Raji (cell line): ENCODE measurements at regions not wholly inside any gene's neighbourhood (a gene's known extent, or its start where the extent isn't known, plus 50 kb on each side); places are given as distances from the start of the nearest gene placed in this dataset.

Experiments
- POLR2A ChIP-seq: IDR thresholded peaks from 2 replicates; pipeline ENCODE4 v1.6.1; 2011; ENCODE audit warnings: low read depth, low read length, control low read depth; ENCODE audit not compliant: insufficient read depth

DNA sequence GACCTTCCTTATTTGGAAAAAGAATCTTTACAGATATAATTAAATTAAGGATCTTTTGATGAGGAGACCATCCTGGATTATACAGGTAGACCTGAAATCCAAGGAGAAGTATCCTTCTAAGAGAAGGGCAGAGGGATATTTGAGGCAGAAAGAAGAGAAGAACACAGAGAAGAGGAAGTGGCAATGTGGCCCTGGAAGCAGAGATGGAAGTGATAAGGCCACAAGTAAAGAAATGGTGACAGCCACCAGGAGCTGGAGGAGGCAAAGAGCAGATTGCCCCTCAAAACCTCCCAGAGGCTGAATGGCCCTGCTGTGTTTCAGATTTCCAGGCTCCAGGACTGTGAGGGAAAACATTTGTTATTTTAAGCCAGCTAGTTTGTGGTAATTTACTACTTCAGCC, 93.0 kb upstream of the ANKRD55 start:
- no peak for TF ChIP-seq POLR2A

DNA sequence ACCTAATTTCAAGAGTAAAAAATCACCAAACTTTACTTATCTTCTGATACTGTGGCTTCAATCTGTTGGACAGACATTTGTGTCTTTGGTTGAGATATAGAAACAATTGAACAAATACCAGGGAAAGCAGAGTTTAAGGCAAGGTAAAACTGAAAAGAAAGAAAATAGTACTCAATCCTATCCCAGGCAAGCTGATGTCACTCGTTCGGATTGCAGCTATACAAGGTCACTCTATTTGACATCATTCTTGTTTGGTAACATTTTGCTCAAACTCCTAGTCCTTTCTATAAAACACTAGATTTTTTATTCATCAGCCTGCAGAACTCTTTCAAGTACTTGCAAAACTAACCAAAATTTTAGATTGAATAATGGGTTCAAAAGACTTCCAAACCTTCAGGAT, 91.9 kb upstream of the ANKRD55 start:
- TF ChIP-seq POLR2A, result no peak

DNA sequence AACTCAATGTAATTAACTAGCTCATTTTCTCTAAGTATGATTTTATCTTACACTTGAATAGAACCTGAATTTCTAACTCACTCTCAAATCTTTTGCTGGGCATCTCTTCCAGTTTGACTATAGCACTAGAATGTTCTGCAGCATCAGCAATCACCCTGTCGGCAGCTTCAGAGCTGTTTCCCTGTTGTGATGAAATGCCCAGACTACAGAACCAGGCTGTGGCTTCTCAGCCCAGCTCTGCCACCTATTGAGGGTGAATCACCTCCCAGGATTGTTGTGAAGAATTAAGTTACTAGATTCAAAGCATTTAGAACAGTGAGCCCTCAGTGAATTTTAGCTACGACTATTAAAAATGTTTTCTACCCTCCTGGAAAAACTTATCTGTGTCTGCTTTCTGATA, 90.4 kb upstream of the ANKRD55 start:
- no peak for TF ChIP-seq POLR2A

- no peak for TF ChIP-seq POLR2A
These were observed 89.5 kb upstream of the ANKRD55 start for GRCh38 chr5:56322592-56322991.

DNA sequence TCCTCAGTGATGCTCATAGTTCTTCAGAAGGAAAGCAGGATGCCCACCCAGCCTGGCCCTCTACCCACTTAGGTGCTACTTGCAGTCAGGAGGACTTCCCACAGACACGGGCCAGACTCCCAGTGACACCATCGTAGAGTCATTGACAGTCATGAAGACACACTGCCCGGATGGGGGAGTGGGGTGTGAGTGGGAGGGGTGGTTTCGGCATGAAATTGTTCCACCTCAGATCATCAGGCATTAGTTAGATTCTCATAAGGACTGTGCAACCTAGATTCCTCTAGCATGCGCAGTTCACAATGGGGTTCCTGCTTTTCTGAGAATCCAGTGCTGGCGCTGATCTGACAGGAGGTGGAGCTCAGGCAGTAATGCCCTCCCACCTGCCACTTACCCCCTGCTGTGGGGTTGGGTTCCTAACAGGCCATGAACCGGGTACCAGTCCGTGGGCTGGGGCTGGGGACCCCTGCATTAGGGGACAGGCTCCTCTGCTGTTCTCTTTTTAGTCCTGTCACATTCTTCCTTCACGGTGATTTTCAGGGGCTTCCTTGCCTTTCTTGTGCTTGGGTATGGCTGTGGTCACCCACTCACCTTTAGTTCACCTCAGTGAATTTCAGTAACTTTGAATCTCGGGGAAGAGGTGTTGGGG, 88.2 kb upstream of the ANKRD55 start:
- TF ChIP-seq POLR2A, result no peak

DNA sequence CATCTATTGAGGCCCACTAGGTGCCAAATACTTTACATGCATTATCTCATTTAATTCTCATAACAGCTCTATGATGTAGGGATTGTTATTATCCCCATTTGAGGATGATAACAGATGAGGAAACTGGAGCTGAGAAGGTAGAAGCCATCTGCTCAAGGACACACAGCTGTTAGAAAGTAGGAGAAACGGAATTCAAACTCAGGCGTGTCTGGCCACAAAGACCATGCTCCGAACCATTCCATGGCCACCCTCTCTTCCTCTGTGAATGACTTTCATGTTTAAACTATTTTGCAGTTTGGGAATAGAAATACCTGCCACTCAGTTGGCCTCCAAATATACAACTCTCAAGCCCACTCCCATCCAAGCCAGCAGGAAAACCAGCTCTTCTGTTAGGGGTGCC, 87.6 kb upstream of the ANKRD55 start:
- TF ChIP-seq POLR2A, result no peak

- no peak for TF ChIP-seq POLR2A
These were observed 86.5 kb upstream of the ANKRD55 start for GRCh38 chr5:56319526-56320181.

DNA sequence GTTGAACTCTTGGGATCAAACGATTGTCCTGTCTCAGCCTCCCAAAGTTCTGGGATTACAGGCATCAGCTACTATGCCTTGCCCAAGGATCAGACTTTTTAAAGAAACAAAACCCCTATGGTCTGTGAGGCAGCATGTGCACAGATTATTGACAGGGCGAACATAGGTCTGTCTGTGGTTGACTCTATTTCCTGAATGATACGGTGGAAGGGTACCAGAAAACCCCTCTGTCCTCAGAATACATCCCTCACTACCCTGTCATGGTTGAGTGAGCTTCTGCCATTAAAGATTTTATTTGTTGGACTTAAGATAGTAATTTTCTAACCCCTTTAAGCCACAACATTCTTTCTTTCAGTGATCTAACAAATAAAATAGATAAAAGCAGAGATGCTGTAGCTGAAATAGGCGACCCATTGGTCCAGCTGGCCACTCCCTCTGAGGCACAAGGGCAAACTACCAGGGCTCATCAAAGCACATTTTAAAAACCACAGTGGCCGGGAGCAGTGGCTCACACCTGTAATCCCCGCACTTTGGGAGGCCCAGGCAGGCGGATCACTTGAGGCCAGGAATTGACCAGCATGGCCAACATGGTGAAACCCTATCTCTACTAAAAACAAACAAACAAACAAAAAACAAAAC, 84.9 kb upstream of the ANKRD55 start:
- TF ChIP-seq POLR2A, result no peak

GRCh38 chr5:56316299-56316994, 83.3 kb upstream of the ANKRD55 start:
- TF ChIP-seq POLR2A, result no peak

DNA sequence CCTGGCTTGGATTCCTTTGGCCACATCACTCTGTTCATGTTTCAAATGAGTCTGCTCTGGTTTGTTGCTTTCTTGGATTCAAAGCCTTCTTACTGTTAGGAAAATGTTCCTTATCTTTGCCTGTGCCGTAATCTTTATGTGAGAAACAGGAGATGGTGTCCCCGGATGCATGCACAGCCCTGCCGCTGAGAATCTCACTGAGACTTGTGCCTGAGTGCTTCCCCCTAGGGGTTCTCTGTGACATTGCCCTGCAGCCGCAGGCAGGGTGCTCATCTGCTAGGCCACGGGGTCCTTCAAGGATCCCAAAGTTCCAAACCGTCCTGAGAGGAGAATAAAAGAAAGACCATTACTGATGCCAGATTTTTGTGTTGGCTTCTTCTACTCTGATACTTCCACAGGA, 81.4 kb upstream of the ANKRD55 start:
- no peak for TF ChIP-seq POLR2A

GRCh38 chr5:56313596-56313995, 80.5 kb upstream of the ANKRD55 start:
- TF ChIP-seq POLR2A, result no peak

DNA sequence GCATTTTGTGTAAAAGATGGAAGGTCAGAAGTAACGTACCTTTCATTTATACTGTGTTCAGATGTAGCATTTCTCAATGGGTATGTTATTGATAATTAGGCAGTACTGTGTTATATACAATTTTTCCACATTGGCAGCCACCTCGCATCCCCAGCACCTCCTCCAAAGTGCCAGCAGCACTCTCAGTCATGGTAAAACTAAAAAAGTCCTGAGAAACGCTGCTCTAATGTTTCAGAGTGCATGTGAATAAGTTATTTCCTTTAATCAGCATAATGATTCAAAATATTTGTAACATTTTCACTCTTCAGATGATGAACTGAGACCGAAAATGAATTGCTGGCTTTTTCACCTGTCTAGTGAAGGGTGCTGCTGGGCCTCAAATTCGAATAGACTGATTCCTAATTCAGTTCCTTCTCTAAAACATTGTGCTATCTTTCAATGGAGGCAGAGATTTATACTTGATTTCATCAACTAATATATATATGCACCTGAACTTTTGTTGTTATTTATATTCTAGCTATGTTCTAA, 79.9 kb upstream of the ANKRD55 start:
- no peak for TF ChIP-seq POLR2A

- no peak for TF ChIP-seq POLR2A
These were observed 78.3 kb upstream of the ANKRD55 start for GRCh38 chr5:56311306-56311905.

DNA sequence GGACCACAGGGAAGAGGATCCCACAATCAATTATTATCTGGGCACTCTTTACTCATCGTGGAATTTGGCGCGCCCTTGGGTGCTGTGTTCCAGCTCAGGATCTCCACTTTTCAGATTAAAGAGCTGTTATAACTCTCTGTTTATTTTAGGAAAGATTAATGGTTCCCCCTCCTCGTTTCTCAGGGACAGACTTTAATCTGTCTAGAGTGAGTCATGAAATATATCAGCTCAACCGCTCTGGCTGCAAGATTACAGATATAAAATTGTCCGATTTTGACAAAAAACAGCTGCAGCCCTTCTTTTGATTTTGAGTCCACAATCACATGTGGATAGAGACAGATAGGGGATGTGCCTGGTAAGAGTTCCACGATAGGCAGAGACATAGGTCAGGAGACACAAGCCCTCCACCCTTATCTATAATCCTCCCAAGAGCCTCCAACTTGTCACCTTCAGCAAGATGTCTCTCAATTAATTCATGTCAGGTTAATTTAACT, 77.6 kb upstream of the ANKRD55 start:
- no peak for TF ChIP-seq POLR2A

DNA sequence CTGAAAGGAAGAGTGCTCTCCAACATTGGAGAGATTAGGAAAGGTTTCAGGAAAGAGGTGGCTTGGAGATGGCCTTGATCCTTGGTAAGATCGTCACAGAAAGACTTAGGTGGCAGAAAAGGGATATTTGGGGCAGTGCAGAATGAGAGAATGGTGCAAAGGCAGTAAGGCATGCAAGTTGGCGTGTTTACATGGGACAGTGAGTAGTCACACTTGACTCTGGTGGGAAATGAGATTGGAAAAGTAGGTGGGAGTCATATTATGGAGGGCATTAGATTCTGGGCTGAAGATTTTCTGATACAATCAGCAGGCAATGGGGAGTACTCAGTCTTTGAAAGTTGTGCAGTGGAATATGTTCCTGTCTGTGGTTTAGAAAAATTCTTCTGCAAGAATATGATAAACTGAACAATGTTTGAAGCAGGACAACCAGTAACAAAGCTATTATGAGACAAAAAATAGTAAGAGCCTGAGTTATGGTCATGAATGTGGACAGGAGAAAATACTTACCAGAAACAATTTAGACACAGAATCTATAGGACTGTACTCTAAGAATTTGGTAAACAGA, 76.2 kb upstream of the ANKRD55 start:
- no peak for TF ChIP-seq POLR2A

GRCh38 chr5:56307714-56308333, 74.7 kb upstream of the ANKRD55 start:
- TF ChIP-seq POLR2A, result no peak
